ENCODE measurements at regions not wholly inside any gene's neighbourhood (a gene's known extent, or its start where the extent isn't known, plus 50 kb on each side); places are given as distances from the start of the nearest gene placed in this dataset.

DNA sequence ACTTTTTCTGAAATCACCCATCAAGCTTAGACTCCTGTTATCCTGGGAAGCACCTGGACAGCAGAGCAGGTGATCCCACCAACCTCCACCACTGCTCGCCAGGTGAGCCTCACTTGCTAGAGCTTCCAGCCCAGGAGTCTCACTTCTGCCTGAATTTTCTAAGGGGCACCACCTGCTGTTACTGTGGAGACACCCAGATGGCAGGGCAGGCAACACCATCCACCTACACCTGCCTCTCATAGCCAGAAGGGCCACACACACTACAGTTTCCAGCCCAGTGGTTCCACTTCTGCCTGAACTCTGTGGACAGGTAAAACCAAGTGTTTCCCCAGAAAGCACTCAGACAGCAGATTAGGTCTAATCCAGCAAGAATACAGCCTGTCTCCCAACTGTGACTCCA lies 262.0 kb downstream of the ARAP2 start:
- Histone ChIP-seq H3K4me1 (no peaks in the 10 kb centered on the region), H3K9me3 (no peaks in the 10 kb centered on the region), H3K4me2 (no peak overlapping the region), H3K27ac (no peak overlapping the region), H3K4me3 (no peak overlapping the region)
- ChIA-PET POLR2A (no interaction called here), CTCF (no interaction called here)
- FAIRE-seq (no peak), ATAC-seq (no peak), DNase-seq (ENCODE audit: low read depth in 1 of 2, low spot score in 1 of 2) (no peak)
- 25% methylated on average over 1 of the region's 1 CpG for WGBS (ENCODE audit: missing lambda C conversion rate)
- no peak for TF ChIP-seq TFCP2L1 (CRISPR knock-in tag; IDR thresholded peaks at IDR 0.05)
- TF ChIP-seq, protein P1, sequence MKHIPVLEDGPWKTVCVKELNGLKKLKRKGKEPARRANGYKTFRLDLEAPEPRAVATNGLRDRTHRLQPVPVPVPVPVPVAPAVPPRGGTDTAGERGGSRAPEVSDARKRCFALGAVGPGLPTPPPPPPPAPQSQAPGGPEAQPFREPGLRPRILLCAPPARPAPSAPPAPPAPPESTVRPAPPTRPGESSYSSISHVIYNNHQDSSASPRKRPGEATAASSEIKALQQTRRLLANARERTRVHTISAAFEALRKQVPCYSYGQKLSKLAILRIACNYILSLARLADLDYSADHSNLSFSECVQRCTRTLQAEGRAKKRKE (CRISPR knock-in tag; IDR thresholded peaks at IDR 0.05; ENCODE audit: low read depth) = no peak
- no peak for TF ChIP-seq RFX5 (IDR thresholded peaks at IDR 0.05)
- no peak for TF ChIP-seq HOXB13 (CRISPR knock-in tag; IDR thresholded peaks at IDR 0.05; ENCODE audit: low read depth)
- no peak for TF ChIP-seq HDAC2 (IDR thresholded peaks at IDR 0.05)
- TF ChIP-seq MAZ (IDR thresholded peaks at IDR 0.05; ENCODE audit: borderline replicate concordance, low read depth, low read length) = no peak
- TF ChIP-seq BHLHE40 (IDR thresholded peaks at IDR 0.05; ENCODE audit: low read depth, low read length) = no peak
- TF ChIP-seq CBX8 (IDR thresholded peaks at IDR 0.05) = no peak
- TF ChIP-seq CEBPB (IDR thresholded peaks at IDR 0.05) = no peak
- no peak for TF ChIP-seq HOXA7 (CRISPR knock-in tag; IDR thresholded peaks at IDR 0.05)
- TF ChIP-seq NPAS2 (CRISPR knock-in tag; IDR thresholded peaks at IDR 0.05; ENCODE audit: borderline replicate concordance) = no peak
- TF ChIP-seq, protein P2, sequence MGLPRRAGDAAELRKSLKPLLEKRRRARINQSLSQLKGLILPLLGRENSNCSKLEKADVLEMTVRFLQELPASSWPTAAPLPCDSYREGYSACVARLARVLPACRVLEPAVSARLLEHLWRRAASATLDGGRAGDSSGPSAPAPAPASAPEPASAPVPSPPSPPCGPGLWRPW (IDR thresholded peaks at IDR 0.05) = no peak
- no peak for TF ChIP-seq ESRRA (IDR thresholded peaks at IDR 0.05; ENCODE audit: borderline replicate concordance, low read length)
- no peak for TF ChIP-seq RNF2 (IDR thresholded peaks at IDR 0.05; ENCODE audit: borderline replicate concordance, low read depth)
- no peak for TF ChIP-seq JUN (IDR thresholded peaks at IDR 0.05)

DNA sequence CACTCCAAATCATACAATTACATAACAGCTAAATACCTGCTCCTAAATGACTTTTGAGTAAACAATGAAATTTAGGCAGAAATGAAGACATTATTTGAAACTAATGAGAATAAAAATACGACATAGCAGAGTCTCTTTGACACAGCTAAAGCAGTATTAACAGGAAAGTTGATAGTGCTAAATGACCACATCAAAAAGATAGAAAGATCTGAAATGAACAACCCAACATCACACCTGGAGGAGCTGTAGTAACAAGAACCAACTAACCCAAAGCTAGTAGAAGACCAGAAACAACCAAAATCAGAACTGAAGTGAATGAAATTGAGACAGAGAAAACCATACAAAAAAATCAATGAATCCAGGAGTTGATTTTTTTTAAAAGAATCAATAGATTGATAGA lies 257.8 kb downstream of the ARAP2 start:
- H3K27ac ChIP-seq = no peak overlapping the region
- 0% methylated on average over 1 of the region's 1 CpG for WGBS (ENCODE audit: missing lambda C conversion rate)
- H3K9me3 ChIP-seq = no peaks in the 10 kb centered on the region
- POLR2A ChIA-PET = no interaction called here
- no peak overlapping the region for H3K4me3 ChIP-seq
- DNase-seq (ENCODE audit: low read depth in 1 of 2, low spot score in 1 of 2) (no peak), ATAC-seq (no peak), FAIRE-seq (no peak)
- H3K4me2 ChIP-seq = no peak overlapping the region
- TF ChIP-seq ZSCAN20 (CRISPR knock-in tag; IDR thresholded peaks at IDR 0.05) (no peak), HOXA7 (CRISPR knock-in tag; IDR thresholded peaks at IDR 0.05) (no peak), RFX5 (IDR thresholded peaks at IDR 0.05) (no peak), NR3C1 (IDR thresholded peaks at IDR 0.05) (no peak), RAD21 (conservative IDR thresholded peaks at IDR 0.05 in 1 of 2, IDR thresholded peaks at IDR 0.05 in 1 of 2) (no peak), ESRRA (IDR thresholded peaks at IDR 0.05; ENCODE audit: borderline replicate concordance, low read length) (no peak), EHF (CRISPR knock-in tag; IDR thresholded peaks at IDR 0.05) (no peak), MYC (IDR thresholded peaks at IDR 0.05; ENCODE audit: borderline replicate concordance, low read length) (no peak), KDM1A (IDR thresholded peaks at IDR 0.05; ENCODE audit: low read depth) (no peak), NPAS2 (CRISPR knock-in tag; IDR thresholded peaks at IDR 0.05; ENCODE audit: borderline replicate concordance) (no peak), ZNF302 (CRISPR knock-in tag; IDR thresholded peaks at IDR 0.05) (no peak), HOXB5 (CRISPR knock-in tag; IDR thresholded peaks at IDR 0.05) (no peak)
- TF ChIP-seq, protein P3, sequence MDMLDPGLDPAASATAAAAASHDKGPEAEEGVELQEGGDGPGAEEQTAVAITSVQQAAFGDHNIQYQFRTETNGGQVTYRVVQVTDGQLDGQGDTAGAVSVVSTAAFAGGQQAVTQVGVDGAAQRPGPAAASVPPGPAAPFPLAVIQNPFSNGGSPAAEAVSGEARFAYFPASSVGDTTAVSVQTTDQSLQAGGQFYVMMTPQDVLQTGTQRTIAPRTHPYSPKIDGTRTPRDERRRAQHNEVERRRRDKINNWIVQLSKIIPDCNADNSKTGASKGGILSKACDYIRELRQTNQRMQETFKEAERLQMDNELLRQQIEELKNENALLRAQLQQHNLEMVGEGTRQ (IDR thresholded peaks at IDR 0.05) = no peak
- TF ChIP-seq, protein P4, sequence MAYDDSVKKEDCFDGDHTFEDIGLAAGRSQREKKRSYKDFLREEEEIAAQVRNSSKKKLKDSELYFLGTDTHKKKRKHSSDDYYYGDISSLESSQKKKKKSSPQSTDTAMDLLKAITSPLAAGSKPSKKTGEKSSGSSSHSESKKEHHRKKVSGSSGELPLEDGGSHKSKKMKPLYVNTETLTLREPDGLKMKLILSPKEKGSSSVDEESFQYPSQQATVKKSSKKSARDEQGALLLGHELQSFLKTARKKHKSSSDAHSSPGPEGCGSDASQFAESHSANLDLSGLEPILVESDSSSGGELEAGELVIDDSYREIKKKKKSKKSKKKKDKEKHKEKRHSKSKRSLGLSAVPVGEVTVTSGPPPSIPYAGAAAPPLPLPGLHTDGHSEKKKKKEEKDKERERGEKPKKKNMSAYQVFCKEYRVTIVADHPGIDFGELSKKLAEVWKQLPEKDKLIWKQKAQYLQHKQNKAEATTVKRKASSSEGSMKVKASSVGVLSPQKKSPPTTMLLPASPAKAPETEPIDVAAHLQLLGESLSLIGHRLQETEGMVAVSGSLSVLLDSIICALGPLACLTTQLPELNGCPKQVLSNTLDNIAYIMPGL (CRISPR knock-in tag; IDR thresholded peaks at IDR 0.05; ENCODE audit: borderline replicate concordance) = no peak
- TF ChIP-seq, protein P5, sequence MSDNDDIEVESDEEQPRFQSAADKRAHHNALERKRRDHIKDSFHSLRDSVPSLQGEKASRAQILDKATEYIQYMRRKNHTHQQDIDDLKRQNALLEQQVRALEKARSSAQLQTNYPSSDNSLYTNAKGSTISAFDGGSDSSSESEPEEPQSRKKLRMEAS (IDR thresholded peaks at IDR 0.05) = no peak
- no peaks in the 10 kb centered on the region for H3K4me1 ChIP-seq
- CTCF ChIA-PET = no interaction called here
